DOHH2 (cell line): ENCODE measurements at regions not wholly inside any gene's neighbourhood (a gene's known extent, or its start where the extent isn't known, plus 50 kb on each side); places are given as distances from the start of the nearest gene placed in this dataset.

Experiments
- CTCF ChIP-seq: fragments of 200-600 bp; sonication (generic); IDR thresholded peaks from one replicate; pipeline ENCODE4 v1.5.1; 2014; ENCODE audit warnings: antibody characterized with exemption, mild to moderate bottlenecking, low read depth, low read length; ENCODE audit not compliant: poor library complexity, severe bottlenecking
- EZH2phosphoT487 ChIP-seq: fragments of 200-600 bp; sonication (generic); IDR thresholded peaks from 2 replicates; pipeline ENCODE4 v1.6.1; 2017; ENCODE audit warnings: borderline replicate concordance, mild to moderate bottlenecking, antibody characterized with exemption, low read length, moderate library complexity, mixed read lengths

GRCh38 chr15:81765816-81766215 is 280.0 kb downstream of the MEX3B start:
- TF ChIP-seq CTCF (no peak), EZH2phosphoT487 (no peak)
